K562 (cell line): ENCODE measurements at regions not wholly inside any gene's neighbourhood (a gene's known extent, or its start where the extent isn't known, plus 50 kb on each side); places are given as distances from the start of the nearest gene placed in this dataset.

Experiments used
- ATAC-seq: fragments of 200-7000 bp; cut with Tn5 transposase; 3 replicates; pipeline ENCODE4 v1.9.1; 2020; ENCODE audit warnings: moderate library complexity
- BruUV-seq: library from RNA; stranded (reverse); fragments of 400-500 nt; replicated peaks from 2 replicates; lab custom pipeline; 2021; lab: Mats Ljungman, UMichigan
- CTCF ChIA-PET: fragments of 300-600 bp; formaldehyde crosslinking; extraction: SDS; loops from one replicate; lab custom pipeline; 2021; ENCODE audit warnings: low intra/inter-chr PET ratio; lab: Yijun Ruan, JAX
- POLR2A ChIA-PET: fragments of 300-600, 350-650 bp; sonication (Branson Sonifier 250); formaldehyde crosslinking; extraction: SDS; loops from one replicate; lab custom pipeline; 2021; ENCODE audit warnings: antibody characterized with exemption, inconsistent platforms; lab: Yijun Ruan, JAX
- DNase-seq, 4 experiments: peaks; one replicate each; pipeline versions ENCODE4 v3.0.0 to v3.0.0-alpha.2; 2011 to 2018; ENCODE audit warnings: low spot score in 3 of 4, mixed read lengths in 3 of 4; ENCODE audit errors: extremely low read depth in 1 of 4
- FAIRE-seq: peaks from 2 replicates; lab custom pipeline; 2011; peaks lifted over from hg19 to GRCh38; lab: Jason Lieb, UNC
- H2AFZ ChIP-seq: 2 replicates; pipeline ENCODE4 v1.6.0; 2011; ENCODE audit warnings: low read depth, low read length, control low read depth, inconsistent platforms
- H3K27ac ChIP-seq: fragments of 200-600 bp; 3 replicates; pipeline ENCODE4 v1.8.0; 2011; ENCODE audit warnings: low read depth, mild to moderate bottlenecking, control low read depth, inconsistent platforms, low read length, moderate library complexity, mixed read lengths; ENCODE audit errors: extremely low read depth
- H3K27me3 ChIP-seq, 2 experiments: fragments of 300-600 bp in 1 of 2; 2 replicates in 1 of 2; 3 replicates in 1 of 2; pipeline versions ENCODE4 v1.6.0 to v1.8.0; 2011; ENCODE audit warnings: inconsistent platforms in 2 of 2, low read length in 2 of 2, mild to moderate bottlenecking in 1 of 2, mixed read lengths in 1 of 2, moderate library complexity in 1 of 2; ENCODE audit not compliant: control insufficient read depth in 2 of 2, insufficient read depth in 2 of 2
- H3K36me3 ChIP-seq: fragments of 300-600 bp; 3 replicates; pipeline ENCODE4 v1.8.0; 2011; ENCODE audit warnings: mild to moderate bottlenecking, low read length, inconsistent platforms; ENCODE audit not compliant: control insufficient read depth, insufficient read depth
- H3K4me1 ChIP-seq, 2 experiments: fragments of 200-600 bp in 1 of 2; replicated peaks in 1 of 2; 2 replicates in 1 of 2; 3 replicates in 1 of 2; pipeline versions ENCODE4 v1.5.1 to v1.8.0; 2011; ENCODE audit warnings: inconsistent platforms in 2 of 2, low read length in 2 of 2, mild to moderate bottlenecking in 1 of 2, mixed read lengths in 1 of 2, moderate library complexity in 1 of 2; ENCODE audit not compliant: control insufficient read depth in 2 of 2, insufficient read depth in 2 of 2
- H3K4me2 ChIP-seq: 2 replicates; pipeline ENCODE4 v1.6.1; 2011; ENCODE audit warnings: low read length, control low read depth, inconsistent platforms, mixed read lengths; ENCODE audit not compliant: insufficient read depth
- H3K4me3 ChIP-seq: fragments of 200-600 bp; sonication (generic), shearing (Covaris generic); 2 replicates; pipeline ENCODE4 v1.5.1; 2016; ENCODE audit warnings: control low read depth, inconsistent platforms
- H3K79me2 ChIP-seq: fragments of 200-600 bp; 3 replicates; pipeline ENCODE4 v1.8.0; 2011; ENCODE audit warnings: low read length, inconsistent platforms; ENCODE audit not compliant: control insufficient read depth, insufficient read depth
- H3K9ac ChIP-seq, 2 experiments: 2 replicates each; pipeline versions ENCODE4 v1.6.0 to v1.6.1; 2011; ENCODE audit warnings: low read depth in 2 of 2, low read length in 2 of 2, control low read depth in 1 of 2, inconsistent platforms in 1 of 2, mild to moderate bottlenecking in 1 of 2, mixed read lengths in 1 of 2; ENCODE audit not compliant: insufficient read depth in 1 of 2
- H3K9me1 ChIP-seq: one replicate; pipeline ENCODE4 v1.6.0; 2011; ENCODE audit warnings: inconsistent platforms, mild to moderate bottlenecking, low read length, moderate library complexity; ENCODE audit not compliant: control insufficient read depth, insufficient read depth
- H3K9me3 ChIP-seq: replicated peaks from 2 replicates; pipeline ENCODE4 v1.5.1; 2011; ENCODE audit warnings: low read depth, low read length, inconsistent platforms; ENCODE audit not compliant: control insufficient read depth, insufficient read depth
- H4K20me1 ChIP-seq: replicated peaks from 2 replicates; pipeline ENCODE4 v1.6.1; 2011; ENCODE audit warnings: low read length, inconsistent platforms, mixed read lengths; ENCODE audit not compliant: control insufficient read depth, insufficient read depth
- BCOR ChIP-seq: fragments of 450-650 bp; IDR thresholded peaks from 2 replicates; pipeline ENCODE4 v1.6.1; 2016
- CHD1 ChIP-seq: fragments of 200-600 bp; sonication (generic); IDR thresholded peaks from one replicate; pipeline ENCODE4 v1.6.1; 2012; ENCODE audit warnings: mild to moderate bottlenecking, moderate library complexity, low read length, inconsistent platforms
- COPS2 ChIP-seq: fragments of 450-650 bp; conservative IDR thresholded peaks from 2 replicates; pipeline ENCODE4 v1.6.1; 2016; ENCODE audit warnings: mild to moderate bottlenecking, moderate library complexity
- ESRRA ChIP-seq: fragments of 450-650 bp; IDR thresholded peaks from 2 replicates; pipeline ENCODE4 v1.6.1; 2014; ENCODE audit warnings: low read depth, mild to moderate bottlenecking, moderate library complexity, borderline replicate concordance
- FOSL1 ChIP-seq: fragments of 200-800 bp; sonication (Bioruptor generic); conservative IDR thresholded peaks from 2 replicates; pipeline ENCODE4 v1.6.1; 2016; ENCODE audit warnings: missing genetic modification characterization, missing compliant biosample characterization
- FOXA1 ChIP-seq: fragments of 450-650 bp; IDR thresholded peaks from 2 replicates; pipeline ENCODE4 v1.6.1; 2016; ENCODE audit warnings: mild to moderate bottlenecking, borderline replicate concordance
- GATA2 ChIP-seq: sonication (generic); formaldehyde crosslinking; IDR thresholded peaks from 2 replicates; pipeline ENCODE4 v1.4.0; 2020; ENCODE audit warnings: mild to moderate bottlenecking, missing genetic modification reagents
- LEF1 ChIP-seq: fragments of 450-650 bp; IDR thresholded peaks from 2 replicates; pipeline ENCODE4 v1.6.1; 2016; ENCODE audit warnings: mild to moderate bottlenecking
- NR2C2 ChIP-seq, 2 experiments: fragments of 200-800 bp in 1 of 2; sonication (Bioruptor generic) in 1 of 2; sonication (generic) in 1 of 2; formaldehyde crosslinking in 1 of 2; IDR thresholded peaks; 2 replicates each; pipeline versions ENCODE4 v1.6.1 to v1.8.0; 2016 to 2022; ENCODE audit warnings: mild to moderate bottlenecking in 1 of 2, missing compliant biosample characterization in 1 of 2, missing genetic modification characterization in 1 of 2, missing genetic modification reagents in 1 of 2
- XRCC4 ChIP-seq: IDR thresholded peaks from one replicate; pipeline ENCODE4 v1.6.1; 2011; ENCODE audit not compliant: insufficient read depth, insufficient read length; ENCODE audit errors: extremely low read depth
- ZNF717 ChIP-seq: fragments of 250-450 bp; sonication (Bioruptor Pico); IDR thresholded peaks from 2 replicates; pipeline ENCODE4 v1.5.0; 2021
- WGBS: fragments of 100-300 bp; shearing (Covaris generic); methylation state at CpG from one replicate; pipeline ENCODE4 v1.1.6; 2016; ENCODE audit warnings: low coverage, mixed read lengths; ENCODE audit not compliant: insufficient coverage; ENCODE audit errors: missing lambda C conversion rate; 5-methylcytosine and 5-hydroxymethylcytosine counted together
- in situ Hi-C: fragments of 300-500 bp; cut with MboI; formaldehyde crosslinking; loops from 4 replicates; pipeline ENCODE4 v1.15.0; 2018; ENCODE audit warnings: inconsistent platforms, mixed read lengths
- intact Hi-C: fragments of 100-400 bp; cut with micrococcal nuclease; formaldehyde crosslinking; loops from 2 replicates; pipeline ENCODE4 v1.14.2; 2022
- TF ChIP-seq, protein P1 (sequence below): fragments of 450-650 bp; IDR thresholded peaks from 2 replicates; pipeline ENCODE4 v1.6.1; 2016; ENCODE audit warnings: low read depth

DNA sequence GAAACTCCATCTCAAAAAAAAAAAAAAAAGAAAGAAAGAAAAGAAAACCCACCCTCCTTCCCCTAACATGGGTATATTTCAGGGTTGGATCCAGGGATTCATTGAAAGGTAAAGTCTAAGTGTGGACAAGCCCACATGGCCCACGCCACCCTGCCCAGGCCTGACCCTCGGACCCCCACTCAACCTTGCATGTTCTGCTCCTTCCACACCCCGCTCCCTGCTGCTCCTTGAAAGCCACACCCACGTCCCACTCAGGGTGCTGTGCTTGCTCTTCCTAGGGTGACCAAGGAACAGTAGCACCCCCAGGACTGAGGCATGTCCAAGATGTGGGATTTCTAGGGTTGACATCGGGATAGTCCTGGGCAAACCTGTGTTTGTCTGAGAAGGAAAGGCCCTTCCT is 172.7 kb upstream of the MYCN start:
- Histone ChIP-seq H3K4me1 (peaks cover 0 to 2% of the 10 kb centered on the region in 2 experiments; a peak in 2 of 5 replicates), H3K79me2 (no peaks in the 10 kb centered on the region), H3K4me3 (no peak overlapping the region), H3K9me3 (no peaks in the 10 kb centered on the region), H3K9ac (no peak overlapping the region), H3K36me3 (no peaks in the 10 kb centered on the region), H2AFZ (no peak overlapping the region), H3K27ac (no peak overlapping the region), H3K4me2 (no peak overlapping the region), H3K27me3 (peaks cover 15 to 78% of the 10 kb centered on the region in 2 experiments; a peak in 4 of 5 replicates), H3K9me1 (no peaks in the 10 kb centered on the region), H4K20me1 (peaks cover 4% of the 10 kb centered on the region; the same call in 1 of the 2 replicates)
- FAIRE-seq = no peak
- intact Hi-C loops = no loop called here
- ChIA-PET CTCF (no interaction called here), POLR2A (no interaction called here)
- ATAC-seq = no peak
- in situ Hi-C loops = no loop called here
- BruUV-seq = no TSS peak
- DNase-seq = no peak
- no peak for TF ChIP-seq NR2C2 (CRISPR knock-in tag; IDR thresholded peaks at IDR 0.05)
- TF ChIP-seq NR2C2 (tag; IDR thresholded peaks at IDR 0.05) = no peak
- TF ChIP-seq FOSL1 (tag) = no peak
- TF ChIP-seq COPS2 = no peak
- TF ChIP-seq, protein P1, sequence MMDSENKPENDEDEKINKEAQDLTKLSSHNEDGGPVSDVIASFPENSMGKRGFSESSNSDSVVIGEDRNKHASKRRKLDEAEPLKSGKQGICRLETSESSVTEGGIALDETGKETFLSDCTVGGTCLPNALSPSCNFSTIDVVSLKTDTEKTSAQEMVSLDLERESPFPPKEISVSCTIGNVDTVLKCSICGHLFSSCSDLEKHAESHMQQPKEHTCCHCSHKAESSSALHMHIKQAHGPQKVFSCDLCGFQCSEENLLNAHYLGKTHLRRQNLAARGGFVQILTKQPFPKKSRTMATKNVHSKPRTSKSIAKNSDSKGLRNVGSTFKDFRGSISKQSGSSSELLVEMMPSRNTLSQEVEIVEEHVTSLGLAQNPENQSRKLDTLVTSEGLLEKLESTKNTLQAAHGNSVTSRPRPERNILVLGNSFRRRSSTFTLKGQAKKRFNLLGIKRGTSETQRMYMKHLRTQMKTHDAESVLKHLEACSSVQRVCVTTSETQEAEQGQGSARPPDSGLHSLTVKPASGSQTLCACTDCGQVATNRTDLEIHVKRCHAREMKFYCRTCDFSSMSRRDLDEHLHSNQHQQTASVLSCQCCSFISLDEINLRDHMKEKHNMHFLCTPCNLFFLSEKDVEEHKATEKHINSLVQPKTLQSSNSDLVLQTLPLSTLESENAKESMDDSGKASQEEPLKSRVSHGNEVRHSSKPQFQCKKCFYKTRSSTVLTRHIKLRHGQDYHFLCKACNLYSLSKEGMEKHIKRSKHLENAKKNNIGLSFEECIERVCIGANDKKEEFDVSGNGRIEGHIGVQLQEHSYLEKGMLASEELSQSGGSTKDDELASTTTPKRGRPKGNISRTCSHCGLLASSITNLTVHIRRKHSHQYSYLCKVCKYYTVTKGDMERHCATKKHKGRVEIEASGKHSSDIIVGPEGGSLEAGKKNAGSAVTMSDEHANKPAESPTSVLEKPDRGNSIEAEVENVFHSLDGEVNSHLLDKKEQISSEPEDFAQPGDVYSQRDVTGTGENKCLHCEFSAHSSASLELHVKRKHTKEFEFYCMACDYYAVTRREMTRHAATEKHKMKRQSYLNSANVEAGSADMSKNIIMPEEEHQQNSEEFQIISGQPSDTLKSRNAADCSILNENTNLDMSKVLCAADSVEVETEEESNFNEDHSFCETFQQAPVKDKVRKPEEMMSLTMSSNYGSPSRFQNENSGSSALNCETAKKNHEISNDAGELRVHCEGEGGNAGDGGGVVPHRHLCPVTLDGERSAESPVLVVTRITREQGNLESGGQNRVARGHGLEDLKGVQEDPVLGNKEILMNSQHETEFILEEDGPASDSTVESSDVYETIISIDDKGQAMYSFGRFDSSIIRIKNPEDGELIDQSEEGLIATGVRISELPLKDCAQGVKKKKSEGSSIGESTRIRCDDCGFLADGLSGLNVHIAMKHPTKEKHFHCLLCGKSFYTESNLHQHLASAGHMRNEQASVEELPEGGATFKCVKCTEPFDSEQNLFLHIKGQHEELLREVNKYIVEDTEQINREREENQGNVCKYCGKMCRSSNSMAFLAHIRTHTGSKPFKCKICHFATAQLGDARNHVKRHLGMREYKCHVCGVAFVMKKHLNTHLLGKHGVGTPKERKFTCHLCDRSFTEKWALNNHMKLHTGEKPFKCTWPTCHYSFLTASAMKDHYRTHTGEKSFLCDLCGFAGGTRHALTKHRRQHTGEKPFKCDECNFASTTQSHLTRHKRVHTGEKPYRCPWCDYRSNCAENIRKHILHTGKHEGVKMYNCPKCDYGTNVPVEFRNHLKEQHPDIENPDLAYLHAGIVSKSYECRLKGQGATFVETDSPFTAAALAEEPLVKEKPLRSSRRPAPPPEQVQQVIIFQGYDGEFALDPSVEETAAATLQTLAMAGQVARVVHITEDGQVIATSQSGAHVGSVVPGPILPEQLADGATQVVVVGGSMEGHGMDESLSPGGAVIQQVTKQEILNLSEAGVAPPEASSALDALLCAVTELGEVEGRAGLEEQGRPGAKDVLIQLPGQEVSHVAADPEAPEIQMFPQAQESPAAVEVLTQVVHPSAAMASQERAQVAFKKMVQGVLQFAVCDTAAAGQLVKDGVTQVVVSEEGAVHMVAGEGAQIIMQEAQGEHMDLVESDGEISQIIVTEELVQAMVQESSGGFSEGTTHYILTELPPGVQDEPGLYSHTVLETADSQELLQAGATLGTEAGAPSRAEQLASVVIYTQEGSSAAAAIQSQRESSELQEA = no peak
- no peak for TF ChIP-seq GATA2 (CRISPR knock-in tag)
- TF ChIP-seq BCOR = no peak
- TF ChIP-seq LEF1 = no peak
- no peak for TF ChIP-seq ESRRA
- TF ChIP-seq ZNF717 = no peak
- no peak for TF ChIP-seq CHD1
- TF ChIP-seq FOXA1 = no peak
- TF ChIP-seq XRCC4 = no peak
- TF ChIP-seq, all 486 proteins: peak for 0
- 0% methylated on average over 5 of the region's 5 CpGs for WGBS
